Fibroblast of skin of scalp (primary cell): ENCODE measurements at regions not wholly inside any gene's neighbourhood (a gene's known extent, or its start where the extent isn't known, plus 50 kb on each side); places are given as distances from the start of the nearest gene placed in this dataset.
"Not testable (repeated sequence)": the region's sequence is repeated elsewhere in the genome, so short reads cannot be mapped to it uniquely, and the experiment has no call there.

ENCODE experiments used
- DNase-seq: peaks from one replicate; pipeline ENCODE4 v3.0.0-alpha.2; 2013

GRCh38 chr5:34329201-34329600 lies 286.2 kb upstream of the C1QTNF3 start:
- not testable (repeated sequence) for DNase-seq

DNA sequence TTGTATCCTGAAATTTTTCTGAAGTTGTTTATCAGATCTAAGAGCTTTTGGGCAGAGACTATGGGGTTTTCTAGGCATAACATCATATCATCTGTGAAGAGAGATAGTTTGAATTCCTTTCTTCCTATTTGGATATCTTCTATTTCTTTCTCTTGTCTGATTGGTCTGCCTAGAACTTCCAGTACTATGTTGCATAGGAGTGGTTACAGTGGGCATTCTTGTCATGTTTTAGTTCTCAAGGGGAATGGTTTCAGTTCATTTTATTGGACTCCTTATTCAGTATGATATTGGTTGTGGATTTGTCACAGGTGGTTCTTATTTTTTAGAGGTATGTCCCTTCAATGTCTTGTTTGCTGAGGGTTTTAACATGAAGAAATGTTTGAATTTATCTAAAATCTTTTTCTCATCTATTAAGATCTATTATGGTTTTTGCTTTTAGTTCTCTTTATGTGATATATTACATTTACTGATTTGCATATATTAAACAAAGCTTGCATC lies 286.6 kb upstream of the C1QTNF3 start:
- DNase-seq: peak; percentile 61

GRCh38 chr5:34331928-34332454 lies 289.0 kb upstream of the C1QTNF3 start:
- DNase-seq: not testable (repeated sequence)

- peak; percentile 2 for DNase-seq
Measured at GRCh38 chr5:34339408-34340001, 296.5 kb upstream of the C1QTNF3 start.

- DNase-seq: not testable (repeated sequence)
Measured at GRCh38 chr5:34354440-34354839, 301.7 kb upstream of the RAI14 start.

DNA sequence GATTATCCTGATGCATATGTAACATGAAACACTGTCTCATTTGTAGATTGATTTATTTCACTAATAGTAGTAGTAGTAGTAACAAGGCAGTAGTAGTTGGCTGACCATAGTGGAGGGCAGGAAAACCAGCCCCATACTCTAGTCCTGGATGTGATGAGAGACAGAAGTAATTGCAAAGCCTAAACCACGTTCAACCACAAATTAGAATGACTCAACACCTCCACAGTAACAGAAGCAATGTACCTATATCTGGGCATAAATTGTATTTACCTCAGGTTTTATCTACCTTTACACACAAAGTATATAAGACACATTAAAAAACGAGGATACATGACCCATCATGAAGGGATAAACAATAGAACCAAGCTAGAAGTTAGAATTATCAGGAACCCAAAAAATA lies 284.7 kb upstream of the RAI14 start:
- not testable (repeated sequence) for DNase-seq

DNA sequence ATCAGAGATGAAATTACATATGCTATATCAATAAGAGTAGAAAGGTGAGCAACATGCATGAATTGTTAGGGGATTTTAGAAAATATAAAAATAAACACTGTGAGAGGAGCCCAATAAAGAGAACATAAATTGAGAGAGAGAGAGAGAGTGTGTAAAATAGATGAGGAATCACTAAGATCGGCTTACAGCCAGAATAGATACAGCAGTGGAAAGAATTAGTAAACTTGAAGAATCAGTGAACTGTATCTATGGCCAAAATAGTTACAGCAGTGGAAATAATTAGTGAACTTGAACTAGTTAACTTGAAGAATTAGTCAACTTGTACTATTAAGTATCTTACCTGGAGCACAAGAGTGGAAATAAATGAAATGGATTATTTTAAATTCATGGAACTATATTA lies 284.3 kb upstream of the RAI14 start:
- not testable (repeated sequence) for DNase-seq

DNA sequence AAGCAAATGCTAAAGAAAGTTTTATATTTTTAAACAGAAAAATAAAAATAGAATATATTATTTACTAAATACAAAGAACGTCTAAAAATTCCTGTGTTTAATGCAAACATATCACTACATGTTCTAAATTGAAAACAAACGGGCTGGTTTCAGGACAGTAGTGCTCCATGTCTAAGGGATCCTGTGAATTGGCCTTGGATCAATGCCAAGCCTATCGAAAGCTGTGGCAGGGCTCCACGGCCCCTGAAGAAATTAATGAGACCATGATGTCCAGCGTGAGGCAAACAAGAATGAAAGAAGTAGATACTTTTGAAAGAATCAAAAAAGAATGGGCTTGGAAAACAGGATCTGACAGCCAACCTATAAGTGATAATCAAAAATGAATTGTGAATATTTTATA lies 283.4 kb upstream of the RAI14 start:
- DNase-seq: not testable (repeated sequence)

DNA sequence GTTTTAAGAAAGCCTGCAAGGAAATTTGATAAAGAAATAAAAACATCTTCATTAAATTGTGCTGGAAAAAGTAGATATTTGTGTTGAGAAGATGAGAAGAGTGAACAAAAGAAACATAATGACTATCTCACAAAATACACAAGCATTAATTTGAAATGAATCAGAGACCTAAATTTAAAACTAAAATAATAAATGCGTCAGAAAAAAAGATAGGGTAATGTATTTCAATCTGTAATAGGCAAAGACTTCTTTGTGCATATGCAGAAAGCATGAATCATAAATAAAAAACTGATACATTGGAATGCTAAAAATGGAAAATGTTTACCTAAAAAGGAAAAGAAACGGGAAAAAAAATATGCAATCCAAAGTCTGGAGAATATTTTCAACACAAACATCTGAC lies 278.5 kb upstream of the RAI14 start:
- peak; percentile 60 for DNase-seq

GRCh38 chr5:34378498-34378897 lies 277.6 kb upstream of the RAI14 start:
- DNase-seq: not testable (repeated sequence)

GRCh38 chr5:34388754-34389153 lies 267.4 kb upstream of the RAI14 start:
- DNase-seq: not testable (repeated sequence)

- peak; percentile 57 for DNase-seq
Measured at GRCh38 chr5:34409373-34409772, 246.8 kb upstream of the RAI14 start.

DNA sequence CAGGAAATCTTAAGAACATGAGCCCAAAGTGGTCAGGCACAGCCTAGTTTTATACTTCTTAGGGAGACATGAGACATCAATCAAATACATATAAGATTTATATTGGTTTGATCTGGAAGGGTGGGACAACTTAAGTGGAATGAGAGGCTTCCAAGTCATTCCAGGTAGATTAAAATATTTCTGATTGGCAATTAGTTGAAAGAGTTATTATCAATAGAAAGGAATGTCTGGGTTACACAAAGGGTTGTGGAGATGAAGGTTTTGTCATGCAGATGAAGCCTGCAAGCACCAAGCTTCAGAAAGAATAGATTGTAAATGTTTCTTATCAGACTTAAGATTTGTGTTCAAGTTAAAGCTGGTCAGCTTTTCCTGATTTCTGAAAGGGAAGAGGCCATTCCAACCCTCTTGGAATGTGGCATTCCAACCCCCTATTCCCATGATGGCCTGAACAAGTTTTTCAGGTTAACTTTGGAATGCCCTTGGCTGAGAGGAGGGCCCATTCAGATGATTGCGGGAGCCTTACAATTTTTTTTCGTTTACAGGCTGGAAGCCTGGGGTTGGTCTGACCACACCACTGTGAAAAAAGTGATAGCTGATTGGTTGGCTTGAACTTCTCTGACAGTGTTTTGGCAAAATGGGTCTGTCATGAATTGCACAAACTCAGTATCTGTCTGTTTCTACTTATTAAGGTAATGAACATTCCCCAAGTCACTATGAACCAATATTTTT lies 245.6 kb upstream of the RAI14 start:
- peak; percentile 80 for DNase-seq

DNA sequence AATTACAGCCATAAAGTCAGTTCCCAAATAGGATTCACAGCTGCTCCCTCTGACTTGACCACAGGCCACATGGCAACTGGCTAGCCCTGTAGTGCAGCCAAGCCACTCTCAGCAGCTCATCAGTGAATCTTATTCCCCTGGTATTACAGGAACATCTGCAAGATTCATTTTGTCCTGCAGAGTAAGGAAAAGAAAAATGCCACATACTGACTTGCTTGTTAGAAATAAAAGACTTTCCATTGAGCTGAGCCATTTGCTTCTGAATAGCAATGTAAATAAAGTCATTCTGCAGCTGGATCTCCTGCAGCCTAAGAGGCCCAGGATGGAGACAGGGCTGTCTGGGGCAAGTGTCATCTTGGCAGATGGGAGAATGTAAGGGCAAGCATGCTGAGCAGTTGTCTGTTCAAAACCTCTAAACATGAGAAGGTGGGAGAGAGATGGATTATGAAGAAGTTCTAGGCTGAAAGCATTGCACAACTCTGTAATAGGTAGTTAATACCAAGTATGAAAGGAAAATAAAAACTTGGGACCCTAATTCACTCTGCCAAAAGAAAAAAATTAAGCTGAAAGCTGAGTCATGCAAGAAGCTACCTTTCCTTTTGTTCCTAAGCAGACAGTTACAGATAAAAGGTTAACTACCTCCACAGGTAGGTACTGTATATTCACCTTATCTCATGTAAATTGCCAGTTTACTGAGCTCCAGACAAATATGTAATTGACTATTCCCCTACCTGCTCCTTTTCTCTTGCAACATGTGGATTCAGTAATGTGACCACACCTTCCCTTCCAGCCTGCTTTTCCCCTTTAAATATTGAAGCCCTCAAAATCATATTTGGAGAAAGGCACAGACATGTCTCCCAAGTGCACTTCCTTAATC lies 244.4 kb upstream of the RAI14 start:
- DNase-seq: peak; percentile 52

GRCh38 chr5:34412736-34413135 lies 243.4 kb upstream of the RAI14 start:
- peak; percentile 54 for DNase-seq

DNA sequence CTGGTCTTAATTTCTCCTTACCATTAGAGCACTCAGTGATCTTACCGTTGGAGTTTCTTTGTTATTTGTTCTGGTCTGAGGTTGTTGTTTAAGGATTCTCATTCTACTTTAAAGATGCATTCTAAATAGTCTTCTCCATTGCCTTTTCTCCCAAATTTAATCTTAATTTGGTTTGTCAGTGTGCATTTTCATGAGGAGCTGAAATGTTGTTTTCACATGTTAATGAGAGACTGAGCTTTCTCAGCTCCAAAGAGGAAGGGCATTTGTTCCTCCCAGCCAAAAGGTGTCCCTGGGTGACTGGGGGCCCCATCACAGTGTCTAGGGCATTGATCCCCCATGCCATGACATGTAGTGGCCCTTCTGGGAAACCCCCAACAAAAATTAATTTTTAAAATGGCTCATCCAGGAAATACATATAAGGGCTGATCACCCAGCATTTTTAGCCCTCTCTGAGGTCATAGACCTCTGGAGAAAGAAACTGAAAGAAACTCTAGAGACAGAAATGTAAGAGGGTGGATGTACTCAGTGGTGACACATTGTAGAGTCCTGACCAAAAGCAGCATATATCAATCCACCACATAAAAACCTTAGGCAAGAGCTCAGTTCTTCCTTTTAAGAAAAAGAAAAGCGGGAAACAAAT lies 240.4 kb upstream of the RAI14 start:
- DNase-seq: peak; percentile 43

- DNase-seq: no peak
Measured at GRCh38 chr5:34416501-34417008, 239.6 kb upstream of the RAI14 start.

DNA sequence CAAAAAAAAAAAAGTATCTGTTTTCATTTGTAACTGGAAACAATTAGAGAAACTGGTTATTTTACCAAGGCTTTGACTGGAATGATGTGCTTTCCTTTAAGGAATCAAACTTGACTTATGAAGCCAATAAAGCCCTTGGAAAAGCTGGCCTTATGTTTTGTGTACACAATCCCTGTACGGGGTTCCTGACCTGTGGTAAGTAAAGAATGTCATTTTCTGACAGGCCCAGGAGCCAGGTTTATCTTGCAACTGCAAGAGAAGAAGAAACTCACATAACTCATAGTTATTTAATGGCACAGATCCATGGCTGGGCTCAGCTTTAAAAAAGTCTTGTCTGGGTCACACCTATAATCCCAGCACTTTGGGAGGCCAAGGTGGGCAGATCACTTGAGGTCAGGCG lies 235.9 kb upstream of the RAI14 start:
- DNase-seq: not testable (repeated sequence)

- DNase-seq: no peak
Measured at GRCh38 chr5:34436761-34437501, 219.2 kb upstream of the RAI14 start.

- DNase-seq: no peak
Measured at GRCh38 chr5:34439601-34440000, 216.5 kb upstream of the RAI14 start.

DNA sequence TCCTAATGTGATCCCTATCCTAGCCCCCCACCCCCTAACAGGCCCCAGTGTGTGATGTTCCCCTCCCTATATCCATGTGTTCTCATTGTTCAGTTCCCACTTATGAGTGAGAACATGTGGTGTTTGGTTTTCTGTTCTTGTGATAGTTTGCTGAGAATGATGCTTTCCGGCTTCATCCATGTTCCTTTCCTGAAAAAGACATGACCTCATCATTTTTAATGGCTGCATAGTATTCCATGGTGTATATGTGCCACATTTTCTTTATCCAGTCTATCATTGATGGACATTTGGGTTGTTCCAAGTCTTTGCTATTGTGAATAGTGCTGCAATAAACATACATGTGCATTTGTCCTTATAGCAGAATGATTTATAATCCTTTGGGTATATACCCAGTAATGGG lies 214.4 kb upstream of the RAI14 start:
- not testable (repeated sequence) for DNase-seq
